ENCODE measurements at regions not wholly inside any gene's neighbourhood (a gene's known extent, or its start where the extent isn't known, plus 50 kb on each side); places are given as distances from the start of the nearest gene placed in this dataset.

GRCh38 chr13:50274181-50274580 lies 258.9 kb downstream of the KCNRG start:
- TF ChIP-seq, protein P1, sequence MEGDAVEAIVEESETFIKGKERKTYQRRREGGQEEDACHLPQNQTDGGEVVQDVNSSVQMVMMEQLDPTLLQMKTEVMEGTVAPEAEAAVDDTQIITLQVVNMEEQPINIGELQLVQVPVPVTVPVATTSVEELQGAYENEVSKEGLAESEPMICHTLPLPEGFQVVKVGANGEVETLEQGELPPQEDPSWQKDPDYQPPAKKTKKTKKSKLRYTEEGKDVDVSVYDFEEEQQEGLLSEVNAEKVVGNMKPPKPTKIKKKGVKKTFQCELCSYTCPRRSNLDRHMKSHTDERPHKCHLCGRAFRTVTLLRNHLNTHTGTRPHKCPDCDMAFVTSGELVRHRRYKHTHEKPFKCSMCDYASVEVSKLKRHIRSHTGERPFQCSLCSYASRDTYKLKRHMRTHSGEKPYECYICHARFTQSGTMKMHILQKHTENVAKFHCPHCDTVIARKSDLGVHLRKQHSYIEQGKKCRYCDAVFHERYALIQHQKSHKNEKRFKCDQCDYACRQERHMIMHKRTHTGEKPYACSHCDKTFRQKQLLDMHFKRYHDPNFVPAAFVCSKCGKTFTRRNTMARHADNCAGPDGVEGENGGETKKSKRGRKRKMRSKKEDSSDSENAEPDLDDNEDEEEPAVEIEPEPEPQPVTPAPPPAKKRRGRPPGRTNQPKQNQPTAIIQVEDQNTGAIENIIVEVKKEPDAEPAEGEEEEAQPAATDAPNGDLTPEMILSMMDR (conservative IDR thresholded peaks at IDR 0.05; ENCODE audit: low read depth, low read length) = no peak
- no peak for TF ChIP-seq EZH2 (IDR thresholded peaks at IDR 0.05; ENCODE audit: borderline replicate concordance, low read depth, low read length, poor library complexity, severe bottlenecking)
